SJCRH30 (cell line): ENCODE measurements at regions not wholly inside any gene's neighbourhood (a gene's known extent, or its start where the extent isn't known, plus 50 kb on each side); places are given as distances from the start of the nearest gene placed in this dataset.
A peak's percentile ranks its signal among the peaks of the same experiment; 100 is the strongest.

Source experiments
- DNase-seq, 2 experiments: peaks; one replicate each; pipeline ENCODE4 v3.0.0-alpha.2; 2015 to 2020
- H3K27ac ChIP-seq: fragments of 250-450 bp; sonication (Bioruptor Pico); 2 replicates; pipeline ENCODE4 v1.5.1; 2020; ENCODE audit warnings: mild to moderate bottlenecking, moderate library complexity
- H3K27me3 ChIP-seq: fragments of 250-450 bp; sonication (Bioruptor Pico); 2 replicates; pipeline ENCODE4 v1.5.1; 2020; ENCODE audit warnings: mild to moderate bottlenecking, moderate library complexity
- H3K36me3 ChIP-seq: fragments of 250-450 bp; sonication (Bioruptor Pico); 2 replicates; pipeline ENCODE4 v1.5.1; 2020; ENCODE audit warnings: mild to moderate bottlenecking, moderate library complexity
- H3K4me1 ChIP-seq: fragments of 250-450 bp; sonication (Bioruptor Pico); 2 replicates; pipeline ENCODE4 v1.5.1; 2020; ENCODE audit warnings: mild to moderate bottlenecking, moderate library complexity
- H3K4me3 ChIP-seq: fragments of 250-450 bp; sonication (Bioruptor Pico); 2 replicates; pipeline ENCODE4 v1.5.1; 2020; ENCODE audit warnings: mild to moderate bottlenecking, moderate library complexity
- H3K9me3 ChIP-seq: fragments of 250-450 bp; sonication (Bioruptor Pico); replicated peaks from 2 replicates; pipeline ENCODE4 v1.5.1; 2020; ENCODE audit warnings: mild to moderate bottlenecking, moderate library complexity

DNA sequence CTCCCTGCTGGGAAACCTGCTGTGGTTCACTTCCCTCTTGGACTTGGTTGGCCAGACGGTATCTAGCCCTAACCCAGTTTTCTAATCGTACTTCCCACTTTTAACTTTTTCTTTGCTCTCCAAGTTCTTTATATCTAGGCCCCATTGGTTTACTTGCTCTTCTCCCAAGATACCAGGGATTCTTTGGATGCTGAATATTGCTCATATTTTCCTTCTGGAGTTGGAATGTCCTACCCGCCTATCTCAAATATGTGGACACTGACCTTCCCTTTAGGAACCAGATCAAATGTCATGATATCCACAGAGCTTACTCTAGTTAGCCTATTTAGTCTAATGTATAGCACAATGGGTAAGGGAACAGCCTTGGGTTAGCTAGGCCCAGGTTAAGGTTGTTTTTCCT lies 228.6 kb downstream of the DACT1 start:
- H3K27ac ChIP-seq, result no peak overlapping the region
- DNase-seq, result no peak
- H3K4me1 ChIP-seq, result peaks cover 19% of the 10 kb centered on the region
- H3K36me3 ChIP-seq, result no peaks in the 10 kb centered on the region
- no peak overlapping the region for H3K4me3 ChIP-seq
- H3K27me3 ChIP-seq, result no peaks in the 10 kb centered on the region
- no peaks in the 10 kb centered on the region for H3K9me3 ChIP-seq

DNA sequence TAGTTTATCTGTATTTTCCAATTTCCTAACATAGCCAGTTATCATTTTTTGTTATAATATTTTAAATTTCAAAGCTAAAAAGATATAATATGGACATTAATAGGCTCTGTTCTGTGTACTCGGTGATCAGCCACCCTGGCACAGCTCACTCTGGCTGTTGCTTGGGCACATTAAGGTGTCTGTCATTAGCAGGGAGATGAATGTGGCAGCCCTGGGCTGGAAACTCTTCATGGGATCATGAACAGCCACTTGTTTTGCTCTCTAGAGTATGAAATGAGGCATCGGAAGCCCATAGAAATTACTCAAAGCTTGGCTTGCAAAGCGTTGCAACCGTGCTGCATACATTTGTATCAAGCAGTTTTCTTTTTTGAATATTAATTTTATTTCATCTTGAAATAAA lies 233.2 kb downstream of the DACT1 start:
- DNase-seq, result no peak
- Histone ChIP-seq H3K27ac (no peak overlapping the region), H3K4me3 (no peak overlapping the region), H3K27me3 (no peaks in the 10 kb centered on the region), H3K36me3 (no peaks in the 10 kb centered on the region), H3K4me1 (peaks cover 5% of the 10 kb centered on the region), H3K9me3 (no peaks in the 10 kb centered on the region)

DNA sequence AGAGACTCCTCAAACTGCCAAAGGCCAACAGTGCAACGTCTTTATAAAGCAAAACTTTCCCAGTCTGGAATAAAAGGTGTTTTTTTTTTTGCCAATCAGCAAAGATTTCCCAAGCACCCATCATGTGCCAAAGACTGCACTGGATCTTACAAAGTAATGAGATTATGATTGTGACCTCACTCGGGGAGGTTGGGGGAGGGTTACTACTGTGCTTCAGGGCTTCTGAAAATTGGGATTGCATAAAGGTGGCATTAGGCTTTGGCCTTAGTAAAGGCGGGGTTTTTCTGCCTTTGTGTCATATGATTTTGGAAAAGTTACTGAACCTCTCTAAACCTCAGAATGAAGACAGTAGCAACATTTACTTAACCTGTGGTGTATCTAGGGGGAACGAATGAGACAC lies 233.8 kb downstream of the DACT1 start:
- H3K4me3 ChIP-seq, result no peak overlapping the region
- H3K4me1 ChIP-seq, result no peaks in the 10 kb centered on the region; the same call in 1 of the 2 replicates
- H3K27me3 ChIP-seq, result no peaks in the 10 kb centered on the region
- no peaks in the 10 kb centered on the region for H3K9me3 ChIP-seq
- no peak for DNase-seq
- H3K27ac ChIP-seq, result no peak overlapping the region
- H3K36me3 ChIP-seq, result no peaks in the 10 kb centered on the region

DNA sequence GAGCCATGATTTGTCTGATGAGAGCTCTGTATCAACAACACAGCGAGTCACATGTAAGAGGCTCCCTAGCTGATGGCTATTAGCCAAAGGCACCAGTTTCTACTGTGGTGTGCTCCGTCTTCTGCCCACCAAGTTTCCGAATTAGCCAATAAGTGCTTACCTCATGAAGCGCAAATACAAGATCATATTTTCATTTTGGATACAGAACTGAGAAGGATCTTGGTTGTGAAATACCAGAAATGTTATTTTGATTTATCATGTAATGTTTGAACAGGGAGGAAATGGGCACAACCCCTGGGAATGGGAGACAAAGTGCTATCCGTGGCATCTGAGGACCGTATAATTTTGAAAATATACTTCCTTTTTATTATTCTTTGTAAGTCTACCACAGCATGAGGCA lies 234.3 kb downstream of the DACT1 start:
- H3K4me1 ChIP-seq, result no peaks in the 10 kb centered on the region
- no peaks in the 10 kb centered on the region for H3K27me3 ChIP-seq
- no peak for DNase-seq
- H3K27ac ChIP-seq, result no peak overlapping the region
- no peaks in the 10 kb centered on the region for H3K36me3 ChIP-seq
- H3K4me3 ChIP-seq, result no peak overlapping the region
- H3K9me3 ChIP-seq, result no peaks in the 10 kb centered on the region

DNA sequence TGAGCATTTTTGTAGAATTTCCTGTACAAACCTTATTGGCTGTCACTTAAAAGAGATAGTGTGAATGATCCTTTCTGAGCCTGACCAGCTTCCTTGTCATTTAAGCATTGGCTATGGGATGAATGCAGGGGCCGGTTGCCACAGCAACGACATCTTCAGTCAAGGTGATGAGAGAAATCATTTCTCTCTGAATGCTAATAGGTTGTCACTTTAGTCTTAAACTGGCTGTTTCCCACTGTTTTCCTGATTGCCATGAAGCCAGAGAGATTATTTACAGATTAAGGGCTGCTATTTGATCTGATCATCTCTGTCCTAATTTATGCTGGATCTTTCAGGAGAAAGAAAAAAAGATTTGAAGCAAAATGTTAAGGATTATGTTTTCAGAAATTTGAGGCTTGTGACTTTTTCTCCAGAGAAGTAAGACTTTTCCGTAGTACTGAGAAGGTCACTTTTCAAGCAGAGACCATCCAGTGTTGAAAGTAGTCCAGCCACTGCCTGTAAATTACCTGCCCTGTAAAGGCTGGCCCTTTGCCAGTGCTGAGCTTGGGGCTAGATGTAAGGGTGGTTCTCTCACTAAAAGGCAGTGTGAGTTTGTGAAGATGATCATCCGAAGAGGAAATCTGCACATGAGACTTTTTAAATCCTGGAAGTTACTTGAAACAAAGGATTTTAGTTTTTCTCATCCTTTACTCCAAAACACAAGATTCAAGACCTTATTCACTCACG lies 235.6 kb downstream of the DACT1 start:
- Histone ChIP-seq H3K4me3 (no peak overlapping the region), H3K36me3 (no peaks in the 10 kb centered on the region), H3K9me3 (no peaks in the 10 kb centered on the region), H3K27me3 (no peaks in the 10 kb centered on the region), H3K4me1 (no peaks in the 10 kb centered on the region), H3K27ac (no peak overlapping the region)
- DNase-seq, result peak in 1 of 2 experiments; percentile 13

DNA sequence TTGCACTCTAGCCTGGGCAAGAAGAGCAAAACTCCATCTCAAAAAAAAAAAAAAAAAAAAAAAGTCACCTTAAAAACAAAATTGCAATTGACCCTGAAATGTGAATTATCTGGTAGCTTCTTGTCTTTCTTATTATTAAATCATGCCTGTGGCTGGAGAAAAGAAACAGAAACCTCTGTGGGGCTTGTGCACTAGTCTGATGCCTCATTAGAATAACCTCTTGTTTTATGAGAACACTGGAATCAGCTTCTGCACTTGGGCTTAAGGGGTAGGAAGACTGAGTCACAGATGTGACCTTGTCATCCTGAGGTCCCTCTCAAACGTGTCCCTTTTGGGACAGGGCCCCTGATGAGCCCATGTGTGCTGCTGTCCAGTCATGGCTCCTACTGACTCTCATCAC lies 237.9 kb downstream of the DACT1 start:
- DNase-seq, result no peak
- Histone ChIP-seq H3K27me3 (no peaks in the 10 kb centered on the region), H3K4me1 (no peaks in the 10 kb centered on the region), H3K9me3 (no peaks in the 10 kb centered on the region), H3K36me3 (no peaks in the 10 kb centered on the region), H3K27ac (no peak overlapping the region), H3K4me3 (no peak overlapping the region)

DNA sequence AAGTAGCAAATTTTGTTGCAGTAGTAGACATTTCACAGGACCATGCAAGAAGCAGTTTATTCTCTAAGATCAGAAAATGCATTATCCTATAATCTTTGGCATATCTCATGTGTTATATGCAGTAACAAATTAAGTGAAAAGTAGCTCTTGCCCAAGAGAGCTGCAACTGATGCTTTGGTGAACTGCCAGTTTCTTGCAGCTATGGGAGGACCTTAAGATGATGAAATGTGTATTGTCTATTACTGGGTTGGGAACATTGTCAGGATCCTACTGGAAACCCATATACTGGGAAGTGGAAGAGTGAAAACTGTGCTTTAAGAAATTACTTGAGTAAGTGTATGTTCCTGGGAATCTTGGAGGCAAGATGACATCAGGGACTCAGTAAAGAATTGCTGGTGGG lies 238.8 kb downstream of the DACT1 start:
- no peak overlapping the region for H3K4me3 ChIP-seq
- no peaks in the 10 kb centered on the region for H3K9me3 ChIP-seq
- no peaks in the 10 kb centered on the region for H3K36me3 ChIP-seq
- H3K27ac ChIP-seq, result no peak overlapping the region
- H3K27me3 ChIP-seq, result no peaks in the 10 kb centered on the region
- DNase-seq, result no peak
- no peaks in the 10 kb centered on the region for H3K4me1 ChIP-seq

DNA sequence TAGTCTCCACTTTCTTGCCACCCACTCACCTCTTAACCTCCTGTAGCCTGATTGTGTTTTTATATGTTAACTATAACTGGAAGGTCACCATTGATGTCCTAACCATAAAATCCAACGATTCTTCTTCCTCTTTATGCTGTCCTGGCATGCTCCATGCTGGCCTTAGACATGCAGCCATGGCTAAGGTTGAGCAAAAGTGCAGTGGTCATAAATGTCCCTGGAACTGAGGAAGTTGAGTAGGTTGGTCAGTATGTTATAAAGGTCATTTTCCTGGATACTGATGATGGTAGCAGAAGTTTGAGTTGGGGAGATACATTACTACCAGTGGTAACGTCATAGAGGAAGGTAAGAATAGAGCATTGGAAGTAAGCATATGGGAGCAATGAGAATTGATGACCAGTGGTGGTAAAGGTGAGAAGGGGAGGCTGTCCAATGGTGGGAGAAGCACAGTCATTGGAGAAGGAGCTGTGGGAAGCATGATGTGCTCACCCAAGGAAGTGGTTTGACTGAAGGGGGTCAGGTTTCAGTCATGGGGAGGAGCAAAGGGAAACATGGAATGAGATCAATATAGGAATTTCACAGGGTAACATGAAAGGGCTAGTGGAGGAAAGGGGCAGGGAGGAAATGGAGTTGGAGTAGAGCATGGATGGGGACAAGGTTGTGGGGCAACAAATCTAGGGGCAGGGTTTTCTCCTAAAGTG lies 240.8 kb downstream of the DACT1 start:
- Histone ChIP-seq H3K27me3 (no peaks in the 10 kb centered on the region), H3K4me3 (no peak overlapping the region), H3K9me3 (no peaks in the 10 kb centered on the region), H3K36me3 (no peaks in the 10 kb centered on the region), H3K27ac (no peak overlapping the region), H3K4me1 (peaks cover 10% of the 10 kb centered on the region)
- peak in 1 of 2 experiments; percentile 19 for DNase-seq

DNA sequence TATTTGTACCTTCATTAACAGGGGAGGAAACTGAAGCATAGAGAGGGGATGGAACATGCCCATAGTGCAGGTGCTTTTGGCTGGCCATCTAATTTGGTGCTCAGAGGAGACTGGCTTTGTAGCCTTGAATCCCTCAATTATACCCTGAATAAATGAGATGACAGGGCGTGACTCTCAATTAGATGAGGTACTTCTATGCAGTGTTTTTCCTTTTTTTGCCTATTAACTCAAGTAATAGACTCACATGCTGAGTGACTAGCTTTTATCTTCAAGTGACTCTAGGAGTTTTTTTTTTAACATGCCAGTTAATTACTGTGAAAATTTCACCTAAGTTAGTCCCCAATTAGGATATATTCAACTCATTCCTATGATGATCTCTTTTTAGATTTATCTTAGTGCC lies 243.7 kb downstream of the DACT1 start:
- no peaks in the 10 kb centered on the region for H3K36me3 ChIP-seq
- H3K4me3 ChIP-seq, result no peak overlapping the region
- H3K27me3 ChIP-seq, result no peaks in the 10 kb centered on the region
- peaks cover 13% of the 10 kb centered on the region for H3K4me1 ChIP-seq
- H3K9me3 ChIP-seq, result no peaks in the 10 kb centered on the region
- no peak for DNase-seq
- no peak overlapping the region for H3K27ac ChIP-seq

DNA sequence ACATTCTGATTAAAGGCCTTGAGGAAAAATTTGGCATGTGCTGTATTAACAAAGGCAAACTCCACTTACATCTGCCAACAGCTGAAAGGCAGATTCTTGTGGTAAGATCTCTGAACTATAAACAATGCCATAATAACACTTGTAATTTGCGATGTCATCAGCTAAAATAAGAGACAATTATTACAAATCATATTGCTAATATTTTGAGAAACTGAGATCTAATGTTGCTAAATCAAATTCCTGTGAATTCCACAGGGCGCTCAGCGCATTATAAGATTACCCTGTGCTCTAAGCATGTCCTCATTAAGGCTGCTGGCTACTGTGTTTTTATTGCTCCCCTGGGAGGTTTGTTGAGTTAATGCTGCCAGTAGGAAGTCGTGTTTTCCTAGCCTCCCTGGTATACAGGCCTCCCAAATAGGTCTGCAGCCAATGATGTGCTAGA lies 244.8 kb downstream of the DACT1 start:
- H3K36me3 ChIP-seq, result no peaks in the 10 kb centered on the region
- DNase-seq, result peak; percentile 78 to 88
- H3K4me3 ChIP-seq, result no peak overlapping the region
- peaks cover 13% of the 10 kb centered on the region for H3K4me1 ChIP-seq
- H3K9me3 ChIP-seq, result no peaks in the 10 kb centered on the region
- H3K27me3 ChIP-seq, result no peaks in the 10 kb centered on the region
- H3K27ac ChIP-seq, result no peak overlapping the region

DNA sequence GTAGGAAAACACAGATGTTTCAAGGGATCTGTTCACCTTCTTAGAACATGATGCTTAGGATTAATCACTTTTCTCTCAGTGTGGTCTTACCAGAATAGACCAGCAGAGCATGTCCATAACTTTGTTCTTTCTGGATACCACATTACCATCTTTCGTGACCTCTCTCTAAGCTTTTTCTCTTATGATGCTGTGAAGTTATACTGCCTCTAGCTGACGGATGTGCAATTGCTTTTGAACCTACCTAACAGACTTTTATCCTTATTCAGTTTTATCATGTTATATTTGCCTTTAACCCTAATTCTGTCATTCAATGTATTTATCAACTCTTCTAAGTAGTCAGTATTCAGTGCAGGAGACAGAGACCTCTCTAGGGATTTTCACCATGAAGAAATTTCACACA lies 246.7 kb downstream of the DACT1 start:
- DNase-seq, result peak in 1 of 2 experiments; percentile 26
- Histone ChIP-seq H3K36me3 (no peaks in the 10 kb centered on the region), H3K27me3 (no peaks in the 10 kb centered on the region), H3K4me3 (no peak overlapping the region), H3K9me3 (no peaks in the 10 kb centered on the region), H3K4me1 (peaks cover 13% of the 10 kb centered on the region), H3K27ac (no peak overlapping the region)

DNA sequence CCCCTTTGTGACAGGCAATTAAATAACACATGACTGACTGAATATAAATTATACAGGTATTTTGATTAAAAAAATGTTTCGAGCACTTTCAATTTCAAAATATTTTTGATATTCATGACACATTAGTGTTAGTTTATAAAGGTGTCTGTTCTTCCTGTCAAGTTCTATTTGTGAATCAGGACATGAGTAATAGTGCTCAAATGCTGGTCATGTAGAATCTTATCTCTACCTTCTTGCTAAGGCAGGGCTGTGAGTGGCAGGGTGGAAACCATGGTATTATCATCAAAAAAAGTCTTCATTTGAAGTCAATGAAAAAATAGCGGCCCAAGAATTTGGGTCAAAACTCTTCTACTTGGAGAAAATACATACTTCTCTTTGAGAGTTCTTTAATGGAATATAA lies 250.2 kb downstream of the DACT1 start:
- H3K36me3 ChIP-seq, result no peaks in the 10 kb centered on the region
- H3K9me3 ChIP-seq, result no peaks in the 10 kb centered on the region
- no peak for DNase-seq
- no peaks in the 10 kb centered on the region for H3K27me3 ChIP-seq
- H3K4me1 ChIP-seq, result peaks cover 6% of the 10 kb centered on the region
- H3K27ac ChIP-seq, result no peak overlapping the region
- no peak overlapping the region for H3K4me3 ChIP-seq

DNA sequence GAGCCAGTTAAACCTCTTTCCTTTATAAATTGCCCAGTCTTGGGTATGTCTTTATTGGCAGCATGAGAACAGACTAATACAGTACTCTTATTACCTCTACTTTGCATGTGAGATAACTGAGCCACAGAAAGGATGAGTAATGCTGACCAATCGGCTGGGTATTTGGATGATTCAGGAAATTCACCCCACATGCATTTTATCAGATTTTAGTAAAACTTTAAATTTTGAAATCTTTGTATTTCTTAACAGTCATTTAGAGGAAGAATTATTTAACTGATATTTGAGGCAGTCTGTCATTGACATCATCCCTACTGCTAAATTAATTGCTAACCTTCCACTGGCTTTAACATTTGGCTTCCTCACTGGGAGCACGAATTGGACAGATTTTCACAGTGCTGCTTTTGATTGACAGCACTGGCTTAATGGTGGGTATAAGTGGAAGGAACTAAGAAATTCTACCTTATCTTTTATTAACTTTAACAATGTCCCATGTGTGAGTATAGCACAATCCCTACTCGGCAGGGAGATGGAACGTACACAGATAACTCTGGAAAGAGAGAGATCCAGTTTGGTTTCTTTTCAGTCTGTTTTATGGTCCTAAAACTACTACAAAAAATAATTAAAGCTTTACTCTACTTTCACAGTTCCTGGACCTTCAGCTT lies 261.0 kb downstream of the DACT1 start:
- Histone ChIP-seq H3K4me3 (no peak overlapping the region), H3K4me1 (no peaks in the 10 kb centered on the region), H3K27ac (peak overlapping the region; percentile 46), H3K27me3 (no peaks in the 10 kb centered on the region), H3K9me3 (no peaks in the 10 kb centered on the region), H3K36me3 (no peaks in the 10 kb centered on the region)
- no peak for DNase-seq

DNA sequence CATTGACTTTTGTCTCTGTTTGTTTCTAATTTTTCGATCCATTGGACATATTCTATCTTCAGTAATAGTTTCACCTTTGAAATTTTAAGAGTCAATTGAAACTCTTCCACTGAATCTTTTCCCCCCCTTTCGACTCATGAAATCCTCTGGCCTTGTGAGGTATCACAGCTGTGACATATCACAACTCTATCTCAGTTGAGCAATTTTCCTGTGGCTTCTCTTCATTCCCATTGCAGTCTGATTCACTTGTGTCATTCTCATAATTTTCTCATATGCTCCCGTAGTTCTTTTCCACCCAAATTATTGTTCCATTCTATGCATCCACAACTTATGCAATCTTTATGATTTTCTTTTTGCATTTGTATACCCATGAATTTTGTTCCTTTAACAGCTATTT lies 261.6 kb downstream of the DACT1 start:
- no peaks in the 10 kb centered on the region for H3K9me3 ChIP-seq
- DNase-seq, result no peak
- no peaks in the 10 kb centered on the region for H3K36me3 ChIP-seq
- H3K27ac ChIP-seq, result peak overlapping the region; percentile 46
- no peak overlapping the region for H3K4me3 ChIP-seq
- no peaks in the 10 kb centered on the region for H3K4me1 ChIP-seq
- H3K27me3 ChIP-seq, result no peaks in the 10 kb centered on the region

DNA sequence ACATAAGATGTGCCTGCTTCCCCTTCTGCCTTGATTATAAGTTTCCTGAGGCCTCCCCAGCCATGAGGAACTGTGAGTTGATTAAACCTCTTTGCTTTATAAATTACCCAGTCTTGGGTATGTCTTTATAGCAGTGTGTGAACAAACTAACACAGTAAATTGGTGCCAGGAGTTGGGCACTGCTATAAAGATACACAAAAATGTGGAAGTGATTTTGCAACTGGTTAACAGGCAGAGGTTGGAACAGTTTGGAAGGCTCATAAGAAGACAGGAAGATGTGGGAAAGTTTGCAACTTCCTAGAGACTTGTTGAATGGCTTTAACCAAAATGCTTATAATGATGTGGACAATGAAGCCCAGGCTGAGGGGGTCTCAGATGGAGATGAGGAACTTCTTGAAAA lies 264.1 kb downstream of the DACT1 start:
- H3K4me1 ChIP-seq, result no peaks in the 10 kb centered on the region
- DNase-seq, result no peak
- no peak overlapping the region for H3K27ac ChIP-seq
- no peaks in the 10 kb centered on the region for H3K36me3 ChIP-seq
- H3K27me3 ChIP-seq, result no peaks in the 10 kb centered on the region
- H3K4me3 ChIP-seq, result no peak overlapping the region
- no peaks in the 10 kb centered on the region for H3K9me3 ChIP-seq
